Immature natural killer cell (primary cell): ENCODE measurements at regions not wholly inside any gene's neighbourhood (a gene's known extent, or its start where the extent isn't known, plus 50 kb on each side); places are given as distances from the start of the nearest gene placed in this dataset.
"Not testable (repeated sequence)": the region's sequence is repeated elsewhere in the genome, so short reads cannot be mapped to it uniquely, and the experiment has no call there.

Experiments used
- DNase-seq, 3 donors: peaks; one replicate each; pipeline ENCODE4 v3.0.0; 2022; ENCODE audit warnings: mixed read lengths in 1 of 3
- H3K27ac Mint-ChIP-seq, 6 donors: one replicate each; pipeline ENCODE4 v1.8.0; 2020; ENCODE audit warnings: mixed read lengths in 6 of 6, mild to moderate bottlenecking in 5 of 6, inconsistent platforms in 4 of 6, moderate library complexity in 3 of 6
- H3K27me3 Mint-ChIP-seq, 3 donors: one replicate each; pipeline ENCODE4 v1.8.0; 2020 to 2021; ENCODE audit warnings: low read depth in 3 of 3, mild to moderate bottlenecking in 3 of 3, mixed read lengths in 3 of 3, moderate library complexity in 3 of 3, inconsistent platforms in 1 of 3
- H3K36me3 Mint-ChIP-seq, 3 donors: one replicate each; pipeline ENCODE4 v1.8.0; 2020; ENCODE audit warnings: mixed read lengths in 3 of 3, inconsistent platforms in 2 of 3, mild to moderate bottlenecking in 2 of 3
- H3K4me1 Mint-ChIP-seq, 2 donors: one replicate each; pipeline ENCODE4 v1.8.0; 2020; ENCODE audit warnings: inconsistent platforms in 2 of 2, mild to moderate bottlenecking in 2 of 2, mixed read lengths in 2 of 2, moderate library complexity in 1 of 2
- H3K4me3 Mint-ChIP-seq, 5 donors: one replicate each; pipeline ENCODE4 v1.8.0; 2020; ENCODE audit warnings: mild to moderate bottlenecking in 5 of 5, mixed read lengths in 5 of 5, inconsistent platforms in 3 of 5, moderate library complexity in 3 of 5
- H3K9me3 Mint-ChIP-seq, 6 donors: one replicate each; pipeline ENCODE4 v1.8.0; 2020; ENCODE audit warnings: mild to moderate bottlenecking in 6 of 6, mixed read lengths in 6 of 6, inconsistent platforms in 4 of 6, moderate library complexity in 3 of 6

- H3K4me3 Mint-ChIP-seq, H3K27ac Mint-ChIP-seq, H3K27me3 Mint-ChIP-seq, H3K4me1 Mint-ChIP-seq, DNase-seq, H3K9me3 Mint-ChIP-seq, H3K36me3 Mint-ChIP-seq: not testable (repeated sequence)
These were observed 706.3 kb downstream of the FAM181B start for GRCh38 chr11:82027335-82027734.

DNA sequence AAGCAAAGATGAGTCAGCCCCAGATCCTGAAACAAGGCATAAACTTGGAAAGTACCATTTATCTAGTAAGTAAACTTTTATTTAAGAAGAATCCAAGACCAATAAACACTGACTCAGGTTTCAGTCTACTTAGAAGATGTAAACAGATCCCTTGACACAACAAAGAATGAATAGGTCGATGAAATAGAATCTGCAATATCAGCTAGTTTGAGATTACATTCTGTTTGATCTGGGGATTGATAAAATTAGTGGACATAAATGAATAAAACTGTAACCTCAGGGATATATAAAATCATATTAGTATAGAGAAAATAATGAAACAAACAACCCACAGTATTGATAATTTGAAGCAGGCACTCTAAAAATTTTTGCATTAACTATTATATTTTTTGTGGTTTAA lies 708.9 kb downstream of the FAM181B start:
- Mint-ChIP-seq H3K4me1 (no peaks in the 10 kb centered on the region), H3K4me3 (no peak overlapping the region)

GRCh38 chr11:82012276-82012675 lies 721.4 kb downstream of the FAM181B start:
- no peak overlapping the region for H3K4me3 Mint-ChIP-seq
- no peak for DNase-seq
- H3K9me3 Mint-ChIP-seq = peaks cover 0 to 4% (median 0%) of the 10 kb centered on the region in 6 donors
- H3K27me3 Mint-ChIP-seq = peaks cover 0 to 6% (median 1%) of the 10 kb centered on the region in 3 donors
- no peaks in the 10 kb centered on the region for H3K36me3 Mint-ChIP-seq
- H3K4me1 Mint-ChIP-seq = no peaks in the 10 kb centered on the region
- H3K27ac Mint-ChIP-seq = no peak overlapping the region

More for the DNA sequence above, 708.9 kb downstream of the FAM181B start:
- H3K36me3 Mint-ChIP-seq = no peaks in the 10 kb centered on the region
- peaks cover 0 to 2% (median 0%) of the 10 kb centered on the region in 6 donors for H3K9me3 Mint-ChIP-seq
- H3K27ac Mint-ChIP-seq = no peak overlapping the region
- no peak for DNase-seq
- H3K27me3 Mint-ChIP-seq = no peaks in the 10 kb centered on the region

GRCh38 chr11:82009133-82009532 lies 724.5 kb downstream of the FAM181B start:
- H3K36me3 Mint-ChIP-seq = no peaks in the 10 kb centered on the region
- no peak for DNase-seq
- no peaks in the 10 kb centered on the region for H3K4me1 Mint-ChIP-seq
- peaks cover 0 to 4% (median 0%) of the 10 kb centered on the region in 6 donors for H3K9me3 Mint-ChIP-seq
- peaks cover 0 to 6% (median 1%) of the 10 kb centered on the region in 3 donors for H3K27me3 Mint-ChIP-seq
- H3K27ac Mint-ChIP-seq = no peak overlapping the region
- no peak overlapping the region for H3K4me3 Mint-ChIP-seq

DNA sequence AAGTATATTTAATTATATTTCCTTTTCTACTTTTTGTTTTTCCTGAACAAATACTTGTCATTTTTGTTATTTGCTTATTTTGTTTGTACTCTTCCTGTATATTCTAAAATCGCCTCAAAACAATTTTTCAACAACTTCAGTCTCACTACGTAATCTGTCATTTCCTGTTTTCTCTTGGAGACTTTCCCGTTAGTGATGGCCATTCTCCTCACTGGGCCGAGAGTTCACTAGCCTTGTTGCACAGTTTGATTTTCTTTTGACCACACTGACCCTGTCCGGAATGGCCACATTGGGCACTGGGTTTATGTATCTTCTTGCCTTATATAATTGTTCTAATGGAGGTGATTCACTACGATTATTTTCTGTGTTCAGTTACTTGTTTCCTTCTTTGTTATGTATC lies 726.1 kb downstream of the FAM181B start:
- Mint-ChIP-seq H3K9me3 (peaks cover 0 to 4% (median 0%) of the 10 kb centered on the region in 6 donors), H3K4me3 (no peak overlapping the region), H3K36me3 (no peaks in the 10 kb centered on the region), H3K4me1 (no peaks in the 10 kb centered on the region), H3K27me3 (peaks cover 0 to 6% (median 1%) of the 10 kb centered on the region in 3 donors), H3K27ac (no peak overlapping the region)
- DNase-seq = no peak

DNA sequence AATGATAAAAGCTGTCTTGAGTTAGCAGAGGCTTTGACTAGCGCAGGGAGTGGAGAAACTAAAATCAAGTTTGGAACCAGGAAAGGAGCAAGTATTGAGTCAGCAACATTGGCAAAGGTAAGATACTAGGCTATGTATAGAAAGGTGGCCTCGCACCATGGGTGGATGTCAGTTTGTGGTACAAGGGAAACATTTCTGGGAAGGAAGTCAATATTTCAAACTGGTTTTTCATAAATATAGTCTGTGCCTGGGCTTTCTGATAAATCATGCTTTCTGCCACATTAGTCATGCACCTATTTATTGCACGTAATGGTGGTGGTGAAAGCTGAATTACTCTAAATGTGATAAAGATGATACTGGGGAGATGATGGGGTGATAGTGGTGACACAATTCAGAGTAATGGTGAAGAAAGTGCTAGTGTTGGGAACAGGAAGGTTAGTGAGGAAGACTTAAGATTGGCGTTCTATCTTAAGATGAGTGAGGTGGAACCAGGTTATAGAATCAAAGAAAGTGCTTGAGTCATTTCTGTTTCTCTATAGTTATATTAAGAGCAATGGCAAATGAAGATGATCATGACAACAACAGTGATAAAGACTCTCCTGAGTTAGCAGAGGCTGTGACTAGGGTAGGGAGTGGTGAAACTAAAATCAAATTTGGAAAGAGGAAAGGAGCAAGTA lies 729.0 kb downstream of the FAM181B start:
- no peak for DNase-seq
- no peak overlapping the region for H3K27ac Mint-ChIP-seq
- no peaks in the 10 kb centered on the region for H3K36me3 Mint-ChIP-seq
- H3K27me3 Mint-ChIP-seq = peaks cover 0 to 4% (median 0%) of the 10 kb centered on the region in 3 donors
- no peaks in the 10 kb centered on the region for H3K9me3 Mint-ChIP-seq
- no peaks in the 10 kb centered on the region for H3K4me1 Mint-ChIP-seq
- H3K4me3 Mint-ChIP-seq = no peak overlapping the region

DNA sequence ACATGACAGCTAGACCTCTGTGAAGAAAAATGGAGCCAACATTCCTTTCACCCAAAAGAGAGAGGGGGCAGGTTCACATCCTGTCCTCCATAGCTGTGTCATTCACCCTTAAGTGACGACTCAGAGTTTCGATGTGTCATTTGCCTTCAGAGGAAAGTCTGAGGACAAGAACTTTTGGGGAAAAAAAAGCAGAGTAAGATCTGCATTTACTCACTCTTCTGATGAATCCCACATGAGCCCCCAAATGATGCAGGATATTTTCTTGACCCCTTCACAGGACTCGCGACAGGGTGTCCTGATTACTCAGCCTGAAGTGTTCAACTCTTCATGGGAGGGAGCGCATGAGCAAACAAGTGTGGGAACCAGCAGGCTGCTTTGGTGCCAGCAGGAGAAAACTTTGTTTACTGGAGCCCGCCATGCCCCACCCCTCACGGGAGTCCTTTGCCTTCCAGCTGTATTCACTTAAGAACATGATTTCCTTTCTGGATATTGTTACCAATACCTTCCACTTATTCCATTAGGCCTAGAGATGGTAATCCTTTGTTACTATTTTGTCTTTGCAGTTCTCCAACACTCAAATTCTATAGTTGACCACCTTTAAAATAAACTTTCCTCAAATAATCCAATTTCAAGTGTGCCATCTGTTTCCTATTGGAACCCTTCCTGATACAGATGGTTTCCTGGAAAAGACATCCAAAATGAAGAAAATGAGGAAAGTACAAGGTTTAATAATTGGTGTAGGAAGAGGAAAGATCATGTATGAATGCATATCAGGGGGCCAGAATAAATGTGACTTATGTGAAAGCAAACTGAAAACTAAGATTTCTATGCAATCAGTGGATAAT lies 729.8 kb downstream of the FAM181B start:
- DNase-seq = no peak
- Mint-ChIP-seq H3K36me3 (no peaks in the 10 kb centered on the region), H3K27me3 (peaks cover 0 to 4% (median 0%) of the 10 kb centered on the region in 3 donors), H3K4me3 (no peak overlapping the region), H3K4me1 (no peaks in the 10 kb centered on the region), H3K27ac (no peak overlapping the region), H3K9me3 (no peaks in the 10 kb centered on the region)

DNA sequence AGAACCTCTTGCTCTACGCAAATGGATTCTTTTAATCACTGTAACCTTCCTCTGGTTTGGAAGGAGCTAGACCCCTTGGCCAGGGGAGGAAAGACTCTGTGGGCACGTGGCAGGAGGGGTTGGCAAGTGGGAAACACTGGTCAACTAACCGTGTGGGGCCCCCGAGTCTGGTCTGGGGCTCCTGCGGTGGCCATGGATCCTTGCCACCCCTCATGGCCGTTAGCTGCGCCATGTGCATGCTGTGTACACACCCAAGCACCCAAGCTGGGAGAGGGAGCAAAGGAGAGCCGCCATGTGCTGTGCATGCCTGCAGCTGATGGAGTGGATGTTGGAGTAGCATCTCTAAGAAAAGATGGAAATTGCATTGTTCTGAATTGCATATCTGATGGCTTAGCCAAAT lies 730.6 kb downstream of the FAM181B start:
- Mint-ChIP-seq H3K27ac (no peak overlapping the region), H3K36me3 (no peaks in the 10 kb centered on the region), H3K27me3 (peaks cover 0 to 4% (median 0%) of the 10 kb centered on the region in 3 donors), H3K4me3 (no peak overlapping the region), H3K4me1 (no peaks in the 10 kb centered on the region), H3K9me3 (no peaks in the 10 kb centered on the region)
- DNase-seq = no peak

DNA sequence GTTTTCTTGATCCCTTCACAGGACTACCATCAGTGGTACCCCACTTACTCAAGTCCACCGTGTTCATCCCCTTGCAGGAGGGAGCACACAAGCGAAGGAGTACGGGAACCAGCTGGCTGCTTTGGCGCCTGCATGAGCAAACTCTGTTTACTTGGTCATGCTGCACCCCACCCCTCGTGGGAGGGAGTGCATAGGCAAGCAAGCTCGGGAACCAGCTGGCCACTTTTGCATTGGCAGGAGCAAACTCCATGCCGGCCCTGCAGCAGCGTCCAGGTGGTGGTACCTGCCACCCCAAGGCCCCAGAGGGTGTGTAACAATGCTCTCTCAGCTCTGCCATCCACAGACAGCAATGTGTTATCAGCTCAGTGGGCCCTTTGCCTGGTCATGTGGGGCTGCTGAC lies 737.8 kb downstream of the FAM181B start:
- no peak for DNase-seq
- H3K9me3 Mint-ChIP-seq = peaks cover 0 to 3% (median 0%) of the 10 kb centered on the region in 6 donors
- no peaks in the 10 kb centered on the region for H3K36me3 Mint-ChIP-seq
- no peak overlapping the region for H3K27ac Mint-ChIP-seq
- H3K27me3 Mint-ChIP-seq = peaks cover 0 to 2% (median 0%) of the 10 kb centered on the region in 3 donors
- H3K4me1 Mint-ChIP-seq = no peaks in the 10 kb centered on the region
- no peak overlapping the region for H3K4me3 Mint-ChIP-seq

DNA sequence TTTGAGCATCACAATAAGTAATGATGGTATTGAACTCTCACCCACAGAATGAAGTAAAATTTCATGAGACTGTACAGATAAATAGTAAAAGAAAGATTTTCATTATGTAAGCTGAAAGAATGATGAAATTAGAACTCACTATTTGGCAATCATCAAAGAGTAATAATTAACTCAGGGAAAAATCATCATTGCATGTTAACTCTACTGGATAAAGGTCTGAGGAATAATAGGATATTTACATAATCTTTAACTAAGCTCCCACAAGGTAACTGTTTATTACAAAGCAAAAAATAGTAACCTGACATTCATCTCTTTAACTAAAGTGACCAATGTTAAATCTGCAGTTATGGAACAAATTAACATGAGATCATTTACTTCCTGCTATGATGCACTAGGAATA lies 739.9 kb downstream of the FAM181B start:
- Mint-ChIP-seq H3K27ac (no peak overlapping the region), H3K27me3 (peaks cover 1 to 3% (median 2%) of the 10 kb centered on the region in 3 donors), H3K4me1 (no peaks in the 10 kb centered on the region), H3K36me3 (no peaks in the 10 kb centered on the region), H3K4me3 (no peak overlapping the region), H3K9me3 (peaks cover 0 to 3% (median 0%) of the 10 kb centered on the region in 6 donors)
- DNase-seq = no peak

GRCh38 chr11:81990659-81991443 lies 742.8 kb downstream of the FAM181B start:
- no peak overlapping the region for H3K27ac Mint-ChIP-seq
- peaks cover 0 to 4% (median 2%) of the 10 kb centered on the region in 6 donors for H3K9me3 Mint-ChIP-seq
- H3K36me3 Mint-ChIP-seq = no peaks in the 10 kb centered on the region
- DNase-seq = no peak
- H3K4me1 Mint-ChIP-seq = no peaks in the 10 kb centered on the region
- H3K4me3 Mint-ChIP-seq = no peak overlapping the region
- H3K27me3 Mint-ChIP-seq = peaks cover 2 to 4% (median 3%) of the 10 kb centered on the region in 3 donors

- Mint-ChIP-seq H3K27me3 (peaks cover 2 to 5% (median 4%) of the 10 kb centered on the region in 3 donors), H3K4me1 (no peaks in the 10 kb centered on the region), H3K9me3 (peaks cover 3 to 18% (median 10%) of the 10 kb centered on the region in 6 donors), H3K27ac (no peak overlapping the region), H3K36me3 (no peaks in the 10 kb centered on the region), H3K4me3 (no peak overlapping the region)
- DNase-seq = no peak
These were observed 744.6 kb downstream of the FAM181B start for GRCh38 chr11:81989093-81989492.

GRCh38 chr11:81987829-81988472 lies 745.7 kb downstream of the FAM181B start:
- H3K27ac Mint-ChIP-seq = no peak overlapping the region
- no peaks in the 10 kb centered on the region for H3K36me3 Mint-ChIP-seq
- H3K27me3 Mint-ChIP-seq = peaks cover 2 to 5% (median 4%) of the 10 kb centered on the region in 3 donors
- H3K9me3 Mint-ChIP-seq = peaks cover 3 to 22% (median 10%) of the 10 kb centered on the region in 6 donors
- no peak for DNase-seq
- no peaks in the 10 kb centered on the region for H3K4me1 Mint-ChIP-seq
- no peak overlapping the region for H3K4me3 Mint-ChIP-seq
